ENCODE measurements at regions not wholly inside any gene's neighbourhood (a gene's known extent, or its start where the extent isn't known, plus 50 kb on each side); places are given as distances from the start of the nearest gene placed in this dataset.

DNA sequence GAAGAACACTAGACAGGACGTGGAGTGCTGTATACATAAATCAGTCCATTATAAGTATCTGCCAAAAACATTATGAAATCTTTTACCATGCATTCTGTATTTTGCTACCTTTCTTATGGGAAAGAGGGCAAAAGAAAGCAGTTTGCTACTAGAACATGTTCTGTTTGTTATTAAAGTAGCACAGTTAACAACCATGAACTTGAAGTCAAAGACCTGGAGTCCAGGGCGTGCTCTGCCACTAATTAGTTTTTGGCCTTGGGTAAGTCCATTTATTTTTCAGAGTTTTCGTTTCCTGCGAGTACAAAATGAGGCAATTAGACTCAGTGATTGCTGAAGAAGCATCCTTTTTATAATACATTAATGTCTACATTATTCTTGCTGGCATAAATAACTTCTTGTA, 143.3 kb upstream of the AGTR1 start:
- TF ChIP-seq, protein P1, sequence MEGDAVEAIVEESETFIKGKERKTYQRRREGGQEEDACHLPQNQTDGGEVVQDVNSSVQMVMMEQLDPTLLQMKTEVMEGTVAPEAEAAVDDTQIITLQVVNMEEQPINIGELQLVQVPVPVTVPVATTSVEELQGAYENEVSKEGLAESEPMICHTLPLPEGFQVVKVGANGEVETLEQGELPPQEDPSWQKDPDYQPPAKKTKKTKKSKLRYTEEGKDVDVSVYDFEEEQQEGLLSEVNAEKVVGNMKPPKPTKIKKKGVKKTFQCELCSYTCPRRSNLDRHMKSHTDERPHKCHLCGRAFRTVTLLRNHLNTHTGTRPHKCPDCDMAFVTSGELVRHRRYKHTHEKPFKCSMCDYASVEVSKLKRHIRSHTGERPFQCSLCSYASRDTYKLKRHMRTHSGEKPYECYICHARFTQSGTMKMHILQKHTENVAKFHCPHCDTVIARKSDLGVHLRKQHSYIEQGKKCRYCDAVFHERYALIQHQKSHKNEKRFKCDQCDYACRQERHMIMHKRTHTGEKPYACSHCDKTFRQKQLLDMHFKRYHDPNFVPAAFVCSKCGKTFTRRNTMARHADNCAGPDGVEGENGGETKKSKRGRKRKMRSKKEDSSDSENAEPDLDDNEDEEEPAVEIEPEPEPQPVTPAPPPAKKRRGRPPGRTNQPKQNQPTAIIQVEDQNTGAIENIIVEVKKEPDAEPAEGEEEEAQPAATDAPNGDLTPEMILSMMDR (IDR thresholded peaks at IDR 0.05), result no peak

DNA sequence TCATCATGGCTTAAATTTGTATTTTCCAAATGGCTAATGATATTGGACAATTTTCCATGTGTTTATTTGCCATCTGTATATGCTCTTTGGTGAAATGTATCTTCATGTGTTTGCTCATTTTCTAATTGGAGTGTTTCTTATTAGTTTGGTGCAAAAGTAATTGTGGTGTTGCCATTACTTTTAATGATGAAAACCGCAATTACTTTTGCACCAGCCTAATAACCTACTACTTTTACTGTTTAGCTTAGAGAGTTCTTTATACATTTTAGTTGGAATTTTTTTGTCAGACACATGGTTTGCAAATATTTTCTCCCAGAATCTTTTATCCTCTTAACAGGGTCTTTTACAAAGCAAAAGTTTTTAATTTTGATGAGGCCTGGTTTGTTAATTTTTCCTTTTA, 141.0 kb upstream of the AGTR1 start:
- TF ChIP-seq, protein P1 (IDR thresholded peaks at IDR 0.05), result no peak

DNA sequence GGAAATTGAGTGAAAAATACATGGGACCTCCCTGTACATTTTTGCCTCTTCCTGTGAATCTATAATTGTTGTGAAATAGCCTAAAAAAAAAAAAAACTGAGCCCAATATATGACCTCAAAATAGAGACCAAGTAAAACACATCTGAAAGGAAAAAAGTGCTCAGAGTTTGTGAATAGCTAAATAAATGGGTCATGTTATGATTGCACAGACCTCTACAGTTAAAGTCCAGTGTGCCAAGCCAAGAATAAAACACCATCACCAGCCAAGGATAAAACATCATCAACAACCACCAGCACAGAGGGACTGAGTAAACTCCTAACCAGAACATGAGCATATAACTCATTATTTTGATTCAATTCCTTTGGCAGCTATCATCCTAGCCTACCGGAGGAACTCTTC, 115.6 kb upstream of the AGTR1 start:
- TF ChIP-seq, protein P1 (IDR thresholded peaks at IDR 0.05), result no peak

DNA sequence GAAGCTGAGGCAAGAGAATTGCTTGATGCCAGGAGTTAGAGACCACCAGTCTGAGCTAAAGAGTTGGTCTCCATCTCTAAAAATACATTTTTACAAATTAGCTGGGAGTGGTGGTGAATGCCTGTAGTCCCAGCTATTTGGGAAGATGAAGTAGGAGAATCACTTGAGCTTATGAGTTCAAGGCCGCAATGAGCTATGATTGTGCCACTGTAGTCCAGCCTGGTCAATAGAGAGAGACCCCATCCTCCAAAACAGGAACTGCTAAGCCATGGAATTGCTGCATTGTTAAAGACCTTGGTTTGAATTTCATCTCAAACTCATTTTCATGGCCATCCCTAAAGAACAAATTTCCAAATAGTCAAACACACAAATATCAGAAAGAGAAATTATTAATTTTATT, 113.9 kb upstream of the AGTR1 start:
- TF ChIP-seq, protein P1 (IDR thresholded peaks at IDR 0.05), result no peak

DNA sequence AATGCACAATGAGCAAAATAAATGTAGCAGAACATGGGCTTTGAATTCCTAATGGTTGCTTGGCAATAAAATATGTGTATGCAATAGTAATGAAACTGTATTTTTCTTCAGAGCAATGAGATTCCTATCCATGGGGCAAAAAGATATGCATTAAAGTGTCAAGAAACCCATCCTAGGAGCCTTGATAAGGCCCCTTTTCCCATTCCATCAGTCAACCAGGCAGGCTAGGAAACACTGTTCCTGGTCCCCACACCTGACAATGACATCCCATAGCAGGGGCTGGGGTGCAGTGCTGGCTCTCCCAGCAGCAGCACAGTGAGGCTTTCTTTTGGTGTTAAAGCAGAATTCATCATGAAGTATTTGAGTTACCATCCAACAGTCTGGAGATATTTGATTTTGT, 113.3 kb upstream of the AGTR1 start:
- TF ChIP-seq, protein P1 (IDR thresholded peaks at IDR 0.05), result no peak

DNA sequence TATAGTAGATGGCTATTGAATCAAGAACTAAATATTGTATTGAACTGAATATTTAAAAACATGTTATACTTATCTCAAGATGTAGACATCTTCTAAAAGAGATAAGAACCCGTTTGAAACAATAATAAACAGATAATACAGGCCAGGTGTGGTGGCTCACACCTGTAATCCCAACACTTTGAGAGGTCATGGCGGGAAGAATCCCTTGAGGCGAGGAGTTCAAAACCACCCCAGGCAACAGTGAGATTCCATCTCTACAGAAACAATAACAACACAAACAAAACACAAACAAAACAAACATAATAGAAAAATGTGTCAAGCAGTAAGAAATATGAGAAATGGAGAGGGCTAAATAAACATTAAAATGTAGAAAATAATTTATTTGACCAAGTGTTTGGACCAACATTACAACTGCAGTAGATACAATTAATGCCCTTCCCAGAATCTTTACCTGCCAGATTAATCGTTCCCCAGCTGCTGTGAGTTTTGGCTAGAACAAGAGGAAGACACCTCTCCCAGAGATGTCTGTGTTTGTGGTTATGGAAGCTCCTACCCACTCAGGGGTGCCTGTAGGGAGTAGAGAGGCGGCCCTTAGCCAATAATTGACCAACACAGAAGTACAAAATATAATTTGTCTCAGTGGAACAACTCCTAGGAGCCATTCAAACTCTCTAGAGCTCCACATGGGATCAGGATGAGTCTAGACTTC, 111.9 kb upstream of the AGTR1 start:
- TF ChIP-seq, protein P1 (IDR thresholded peaks at IDR 0.05), result no peak

DNA sequence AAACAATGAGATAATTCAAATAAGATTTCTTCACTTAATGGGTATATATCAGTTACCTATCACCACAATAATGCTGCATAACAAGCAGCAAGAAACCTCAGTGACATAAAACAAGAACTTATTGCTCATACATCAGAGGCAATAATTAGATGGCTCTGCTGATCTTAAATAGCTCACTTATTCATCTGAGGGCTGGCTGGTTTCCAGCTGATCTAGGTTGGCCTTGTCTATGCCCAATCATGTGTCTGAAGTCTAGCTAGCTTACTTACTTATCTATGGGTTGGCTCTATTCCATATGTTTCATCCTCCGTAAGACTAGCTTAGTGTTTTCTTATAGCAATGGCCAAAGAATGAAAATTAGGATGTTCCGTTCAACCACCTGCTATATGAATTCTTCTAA, 109.4 kb upstream of the AGTR1 start:
- TF ChIP-seq, protein P1 (IDR thresholded peaks at IDR 0.05), result no peak

DNA sequence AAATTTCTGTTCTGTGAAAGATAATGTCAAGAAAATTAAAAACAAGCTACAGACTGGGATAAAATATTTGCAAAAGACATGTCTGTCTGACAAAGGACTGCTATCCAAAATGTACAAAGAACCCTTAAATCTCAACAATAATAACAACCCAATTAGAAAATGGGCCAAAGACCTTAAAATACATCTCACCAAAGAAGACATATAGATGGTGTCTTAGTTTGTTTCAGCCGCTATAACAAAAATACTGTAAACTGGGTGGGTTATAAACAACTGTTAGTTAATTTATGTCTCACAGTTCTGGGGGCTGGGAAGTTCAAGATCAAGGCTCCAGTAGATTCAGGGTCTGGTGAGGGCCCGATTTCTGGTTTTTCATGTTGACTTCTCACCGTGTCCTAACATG, 106.2 kb upstream of the AGTR1 start:
- TF ChIP-seq, protein P1 (IDR thresholded peaks at IDR 0.05), result no peak
